ENCODE measurements at regions not wholly inside any gene's neighbourhood (a gene's known extent, or its start where the extent isn't known, plus 50 kb on each side); places are given as distances from the start of the nearest gene placed in this dataset.
A peak's percentile ranks its signal among the peaks of the same experiment; 100 is the strongest.

DNA sequence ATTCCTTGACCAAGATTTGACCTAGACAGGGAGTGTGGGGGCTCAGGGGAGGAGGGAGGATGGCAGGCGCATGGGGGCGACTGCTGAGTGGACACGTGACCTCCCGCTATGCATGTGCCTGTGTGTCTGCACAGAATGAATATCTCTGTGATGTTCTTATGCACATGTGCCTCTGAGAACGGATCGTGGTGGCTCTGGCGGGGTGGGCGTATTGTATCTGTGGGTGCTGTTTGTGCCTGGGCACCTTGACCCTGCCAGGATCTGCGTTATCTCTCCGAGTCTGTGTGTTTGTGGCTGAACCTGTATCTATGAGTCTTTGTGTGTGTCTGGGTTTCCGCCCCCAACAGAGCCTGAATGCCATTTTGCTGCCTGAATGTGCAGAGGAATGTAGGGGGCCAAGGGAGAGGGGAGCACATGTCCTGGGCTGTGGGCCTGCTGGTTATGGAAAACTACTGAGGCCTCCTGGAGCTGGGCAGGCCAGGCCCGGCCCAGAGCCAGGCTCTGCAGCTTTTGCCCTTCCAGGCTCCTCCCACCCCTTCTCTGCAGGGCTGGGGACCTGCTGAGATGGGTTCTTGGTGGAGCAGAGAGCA, 102.5 kb downstream of the EBNA1BP2 start:
- no peak overlapping the region for H3K4me2 ChIP-seq (ENCODE audit: low read length)
- H3K36me3 ChIP-seq (ENCODE audit: control insufficient read depth in 1 of 2, insufficient read depth in 2 of 2, low read length in 2 of 2): no peaks in the 10 kb centered on the region
- ChIA-PET POLR2A (no interaction called here), RAD21 (ENCODE audit: low non-redundant PET in 1 of 2, low total read pairs in 2 of 2, uncharacterized antibody in 2 of 2, unreplicated experiment in 2 of 2) (no interaction called here), CTCF (no interaction called here)
- H3K79me2 ChIP-seq (ENCODE audit: insufficient read depth, low read length): no peaks in the 10 kb centered on the region
- BruUV-seq (replicated peaks): no TSS peak
- DNase-seq (ENCODE audit: low read depth, low spot score) (no peak), ATAC-seq (0 out of 2 replicates have a peak, but pooled peaks have one; percentile 24)
- no peaks in the 10 kb centered on the region for H4K20me1 ChIP-seq (ENCODE audit: insufficient read depth)
- no peaks in the 10 kb centered on the region for H3K9me3 ChIP-seq (ENCODE audit: control insufficient read depth in 1 of 2, insufficient read depth in 1 of 2, low read depth in 1 of 2, low read length in 2 of 2)
- H2AFZ ChIP-seq (ENCODE audit: low read depth, low read length, poor library complexity, severe bottlenecking): no peak overlapping the region
- TF ChIP-seq ZFX (IDR thresholded peaks at IDR 0.05) (0 out of 2 replicates have a peak, but pooled peaks have one; percentile 16), YY1 (IDR thresholded peaks at IDR 0.05; ENCODE audit: extremely low read depth, insufficient replicate concordance, low read depth, low read length) (no peak)
- H3K27ac ChIP-seq (ENCODE audit: low read depth, low read length): peak overlapping the region; percentile 32; the same call in 1 of the 2 replicates
- no peak overlapping the region for H3K4me3 ChIP-seq (replicated peaks in 1 of 2; ENCODE audit: low read depth in 1 of 2, low read length in 2 of 2)
- no peaks in the 10 kb centered on the region for H3K27me3 ChIP-seq (ENCODE audit: insufficient read depth, low read length)
- no peak overlapping the region for H3K9ac ChIP-seq (ENCODE audit: low read length)
- peaks cover 9 to 35% of the 10 kb centered on the region in 2 experiments; a peak in 2 of 4 replicates for H3K4me1 ChIP-seq (ENCODE audit: control insufficient read depth in 1 of 2, insufficient read depth in 2 of 2, low read length in 2 of 2)
- H3K9me2 ChIP-seq (ENCODE audit: insufficient read depth): no peaks in the 10 kb centered on the region
- intact Hi-C loops (cut with micrococcal nuclease): loop anchor here (10.0 kb wide), 1 partner anchor 495 kb away; no protein-coding TSS in a partner anchor

DNA sequence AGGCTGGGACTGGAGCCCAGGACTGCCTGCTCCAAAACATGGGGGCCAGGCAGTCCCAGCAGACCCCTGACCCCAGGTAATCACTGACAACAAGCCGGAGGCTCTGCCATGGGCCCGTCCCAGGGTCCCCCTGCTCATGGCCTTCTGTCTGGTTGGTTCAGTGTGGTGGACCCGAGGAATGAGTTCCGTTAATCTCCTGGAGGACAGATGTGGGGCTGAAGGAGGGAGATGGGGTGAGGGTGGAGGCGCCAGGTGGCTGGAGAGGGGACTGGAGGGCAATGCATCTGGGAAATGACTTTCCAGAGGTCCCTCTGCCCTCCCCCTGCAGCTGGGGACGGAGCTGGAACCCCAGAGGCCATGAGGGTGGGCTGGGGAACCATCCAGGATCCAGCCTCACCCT, 103.2 kb downstream of the EBNA1BP2 start:
- no peak overlapping the region for H3K4me2 ChIP-seq (ENCODE audit: low read length)
- no peak for TF ChIP-seq ELF1 (IDR thresholded peaks at IDR 0.05; ENCODE audit: borderline replicate concordance, low read depth)
- TF ChIP-seq, protein P1, sequence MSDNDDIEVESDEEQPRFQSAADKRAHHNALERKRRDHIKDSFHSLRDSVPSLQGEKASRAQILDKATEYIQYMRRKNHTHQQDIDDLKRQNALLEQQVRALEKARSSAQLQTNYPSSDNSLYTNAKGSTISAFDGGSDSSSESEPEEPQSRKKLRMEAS (IDR thresholded peaks at IDR 0.05): no peak
- no peak for TF ChIP-seq CEBPB (IDR thresholded peaks at IDR 0.05; ENCODE audit: low read depth)
- TF ChIP-seq SP1 (IDR thresholded peaks at IDR 0.05; ENCODE audit: low read depth): no peak
- TF ChIP-seq EZH2phosphoT487 (IDR thresholded peaks at IDR 0.05; ENCODE audit: borderline replicate concordance): no peak
- no peak for DNase-seq (ENCODE audit: low read depth, low spot score)
- no peak for ATAC-seq
- ChIA-PET CTCF (no interaction called here), RAD21 (ENCODE audit: low non-redundant PET in 1 of 2, low total read pairs in 2 of 2, uncharacterized antibody in 2 of 2, unreplicated experiment in 2 of 2) (no interaction called here), POLR2A (no interaction called here)
- no peak overlapping the region for H3K27ac ChIP-seq (ENCODE audit: low read depth, low read length)
- H2AFZ ChIP-seq (ENCODE audit: low read depth, low read length, poor library complexity, severe bottlenecking): no peak overlapping the region
- no peaks in the 10 kb centered on the region for H3K9me3 ChIP-seq (ENCODE audit: control insufficient read depth in 1 of 2, insufficient read depth in 1 of 2, low read depth in 1 of 2, low read length in 2 of 2)
- no peaks in the 10 kb centered on the region for H3K9me2 ChIP-seq (ENCODE audit: insufficient read depth)
- no TSS peak for BruUV-seq (replicated peaks)
- no peaks in the 10 kb centered on the region for H3K27me3 ChIP-seq (ENCODE audit: insufficient read depth, low read length)
- no peak overlapping the region for H3K9ac ChIP-seq (ENCODE audit: low read length)
- H3K4me3 ChIP-seq (replicated peaks in 1 of 2; ENCODE audit: low read depth in 1 of 2, low read length in 2 of 2): no peak overlapping the region
- H3K79me2 ChIP-seq (ENCODE audit: insufficient read depth, low read length): no peaks in the 10 kb centered on the region
- H4K20me1 ChIP-seq (ENCODE audit: insufficient read depth): no peaks in the 10 kb centered on the region
- no peaks in the 10 kb centered on the region for H3K36me3 ChIP-seq (ENCODE audit: control insufficient read depth in 1 of 2, insufficient read depth in 2 of 2, low read length in 2 of 2)
- H3K4me1 ChIP-seq (ENCODE audit: control insufficient read depth in 1 of 2, insufficient read depth in 2 of 2, low read length in 2 of 2): peaks cover 9 to 33% of the 10 kb centered on the region in 2 experiments; a peak in 2 of 4 replicates
- intact Hi-C loops (cut with micrococcal nuclease): no loop called here

All from HCT116 (cell line).